HUES48 (cell line): ENCODE measurements at regions not wholly inside any gene's neighbourhood (a gene's known extent, or its start where the extent isn't known, plus 50 kb on each side); places are given as distances from the start of the nearest gene placed in this dataset.

Experiments
- H3K27ac ChIP-seq: one replicate; pipeline ENCODE4 v1.7.0; 2013; ENCODE audit warnings: low read depth, low read length, inconsistent platforms
- H3K27me3 ChIP-seq: 2 replicates; pipeline ENCODE4 v1.6.1; 2013; ENCODE audit warnings: mild to moderate bottlenecking, low read length; ENCODE audit not compliant: control insufficient read depth, insufficient read depth
- H3K36me3 ChIP-seq: 2 replicates; pipeline ENCODE4 v1.6.1; 2013; ENCODE audit warnings: low read length; ENCODE audit not compliant: control insufficient read depth, insufficient read depth
- H3K4me1 ChIP-seq: 2 replicates; pipeline ENCODE4 v1.6.1; 2013; ENCODE audit warnings: mild to moderate bottlenecking, low read length; ENCODE audit not compliant: control insufficient read depth, insufficient read depth
- H3K4me3 ChIP-seq: 2 replicates; pipeline ENCODE4 v1.5.1; 2013; ENCODE audit warnings: mild to moderate bottlenecking, low read depth, low read length
- H3K9ac ChIP-seq: 2 replicates; pipeline ENCODE4 v1.6.1; 2013; ENCODE audit warnings: mild to moderate bottlenecking, low read depth, low read length, moderate library complexity
- H3K9me3 ChIP-seq: 2 replicates; pipeline ENCODE4 v1.6.1; 2013; ENCODE audit warnings: low read length; ENCODE audit not compliant: control insufficient read depth, insufficient read depth

- Histone ChIP-seq H3K9me3 (no peaks in the 10 kb centered on the region), H3K4me1 (peaks cover 7% of the 10 kb centered on the region; the same call in 1 of the 2 replicates), H3K9ac (no peak overlapping the region), H3K27me3 (no peaks in the 10 kb centered on the region), H3K27ac (no peak overlapping the region), H3K4me3 (no peak overlapping the region), H3K36me3 (no peaks in the 10 kb centered on the region)
Measured at GRCh38 chr7:97373736-97374135, 256.2 kb downstream of the SDHAF3 start.

- no peaks in the 10 kb centered on the region for H3K9me3 ChIP-seq
- no peak overlapping the region for H3K27ac ChIP-seq
- H3K9ac ChIP-seq: no peak overlapping the region
- no peaks in the 10 kb centered on the region for H3K36me3 ChIP-seq
- H3K27me3 ChIP-seq: no peaks in the 10 kb centered on the region
- H3K4me3 ChIP-seq: no peak overlapping the region
- H3K4me1 ChIP-seq: no peaks in the 10 kb centered on the region
Measured at GRCh38 chr7:97377713-97378112, 260.2 kb downstream of the SDHAF3 start.

DNA sequence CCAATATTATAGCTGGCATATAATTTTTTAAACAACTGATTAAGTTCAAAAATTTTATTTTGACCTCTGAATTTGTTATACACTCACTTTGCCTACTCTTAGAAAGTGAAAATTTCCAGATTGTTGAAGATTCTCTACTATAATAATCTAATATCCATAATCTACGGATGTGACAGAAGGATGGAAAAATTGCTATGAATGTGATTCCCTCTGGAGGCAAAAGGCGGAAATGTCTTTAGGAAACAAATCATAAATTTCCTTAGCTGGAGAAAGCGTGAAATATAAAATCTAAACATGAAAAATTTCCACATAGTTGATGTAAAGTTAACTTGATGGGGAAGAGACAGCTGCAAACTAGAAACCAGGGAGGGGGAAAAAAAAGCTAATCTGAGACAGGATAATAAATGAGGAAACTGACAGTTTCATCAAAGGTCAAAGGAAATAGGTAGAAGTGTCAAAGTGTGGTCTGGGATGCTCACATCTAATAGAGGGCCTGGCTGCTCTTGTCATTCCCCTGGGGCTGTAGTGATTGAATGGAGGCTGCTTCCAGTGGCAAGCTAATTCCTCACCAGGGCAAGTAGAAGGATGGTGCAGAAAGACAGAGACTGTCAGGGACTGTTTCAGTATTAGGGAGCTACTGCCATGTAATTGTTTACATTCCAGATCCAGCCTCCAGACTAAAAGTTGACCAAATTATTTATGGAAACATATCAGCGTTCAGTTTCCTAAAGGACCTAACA lies 264.5 kb downstream of the SDHAF3 start:
- no peaks in the 10 kb centered on the region for H3K27me3 ChIP-seq
- no peaks in the 10 kb centered on the region for H3K9me3 ChIP-seq
- H3K27ac ChIP-seq: no peak overlapping the region
- no peak overlapping the region for H3K4me3 ChIP-seq
- no peaks in the 10 kb centered on the region for H3K4me1 ChIP-seq
- H3K36me3 ChIP-seq: no peaks in the 10 kb centered on the region
- no peak overlapping the region for H3K9ac ChIP-seq

GRCh38 chr7:97390052-97390451 lies 272.6 kb downstream of the SDHAF3 start:
- H3K27ac ChIP-seq: peak overlapping the region; percentile 5
- H3K9me3 ChIP-seq: no peaks in the 10 kb centered on the region
- H3K36me3 ChIP-seq: no peaks in the 10 kb centered on the region
- H3K4me1 ChIP-seq: no peaks in the 10 kb centered on the region
- no peak overlapping the region for H3K9ac ChIP-seq
- H3K4me3 ChIP-seq: no peak overlapping the region
- no peaks in the 10 kb centered on the region for H3K27me3 ChIP-seq

DNA sequence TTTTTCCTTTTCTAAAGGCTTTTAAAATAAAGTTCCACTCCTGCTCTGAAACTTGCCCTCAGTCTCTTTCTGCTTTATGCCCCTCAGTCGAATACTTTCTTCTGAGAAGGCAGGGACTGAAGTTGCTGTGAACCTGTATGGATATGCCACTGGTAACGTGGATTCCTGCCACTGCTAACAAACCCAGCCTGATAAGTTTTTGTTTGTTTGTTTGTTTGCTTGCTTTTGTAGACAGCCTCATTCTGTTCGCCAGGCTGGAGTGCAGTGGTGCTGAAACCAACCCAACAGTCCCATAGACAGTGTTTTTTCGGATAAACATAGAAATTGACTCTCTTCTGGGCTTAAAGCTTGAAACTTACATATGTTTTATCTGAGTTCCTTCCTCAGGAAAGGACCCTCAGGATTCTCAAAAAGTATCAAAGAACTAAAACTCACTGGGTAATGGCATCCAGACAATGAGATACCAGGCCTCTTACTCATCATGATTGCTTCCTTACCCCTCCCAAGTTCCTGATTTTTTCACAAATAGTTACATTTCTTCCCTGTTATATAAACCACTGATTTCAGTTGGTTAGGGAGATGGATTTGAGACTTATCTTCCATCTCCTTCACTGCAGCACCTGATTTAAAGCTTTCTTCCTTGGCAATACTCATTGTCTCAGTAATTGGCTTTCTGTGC lies 273.6 kb downstream of the SDHAF3 start:
- no peaks in the 10 kb centered on the region for H3K27me3 ChIP-seq
- no peaks in the 10 kb centered on the region for H3K9me3 ChIP-seq
- no peaks in the 10 kb centered on the region for H3K4me1 ChIP-seq
- no peak overlapping the region for H3K9ac ChIP-seq
- H3K36me3 ChIP-seq: no peaks in the 10 kb centered on the region
- peak overlapping the region; percentile 6 for H3K27ac ChIP-seq
- no peak overlapping the region for H3K4me3 ChIP-seq

DNA sequence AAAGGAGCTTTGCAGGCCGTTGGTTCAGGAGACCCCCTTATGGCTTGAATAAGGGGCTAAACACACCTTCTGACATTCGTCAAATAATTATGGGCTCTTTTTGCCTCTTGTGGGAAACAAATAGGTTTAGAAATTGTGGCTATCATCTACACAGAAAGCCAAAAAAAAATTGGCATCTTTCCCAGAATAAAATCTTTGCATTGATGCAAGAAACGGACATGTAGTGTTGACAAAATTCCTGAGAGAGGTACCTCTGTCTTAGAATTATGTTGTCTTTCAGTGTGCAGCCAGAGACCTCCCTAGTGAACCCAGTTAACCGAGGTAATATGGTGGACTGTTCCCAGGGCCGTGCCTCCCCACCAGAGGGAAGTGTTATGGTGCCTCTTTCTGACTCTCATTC lies 283.9 kb downstream of the SDHAF3 start:
- H3K27ac ChIP-seq: no peak overlapping the region
- no peak overlapping the region for H3K9ac ChIP-seq
- no peaks in the 10 kb centered on the region for H3K9me3 ChIP-seq
- H3K4me3 ChIP-seq: no peak overlapping the region
- H3K36me3 ChIP-seq: no peaks in the 10 kb centered on the region
- peaks cover 3% of the 10 kb centered on the region; the same call in 1 of the 2 replicates for H3K4me1 ChIP-seq
- no peaks in the 10 kb centered on the region for H3K27me3 ChIP-seq

DNA sequence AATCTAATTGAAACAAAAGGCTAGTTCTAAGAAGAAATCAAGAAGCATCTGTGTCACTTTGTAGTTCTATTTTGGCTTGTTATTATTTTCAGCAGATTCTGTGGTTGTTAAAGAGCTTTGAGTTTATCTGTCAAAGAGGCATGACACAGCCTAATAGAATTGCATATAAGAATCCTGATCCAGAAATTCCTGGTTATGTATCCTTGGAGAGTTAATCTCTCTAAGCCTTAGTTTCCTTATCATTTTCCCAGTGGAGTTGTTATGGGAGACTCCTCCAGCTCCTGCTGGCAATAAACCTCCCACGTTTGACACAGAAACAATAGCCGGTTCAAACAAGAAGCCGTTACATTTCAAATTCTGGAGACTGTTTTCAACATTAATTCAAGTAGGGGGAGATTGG lies 288.3 kb downstream of the SDHAF3 start:
- no peaks in the 10 kb centered on the region for H3K36me3 ChIP-seq
- H3K4me1 ChIP-seq: no peaks in the 10 kb centered on the region; the same call in 1 of the 2 replicates
- H3K9ac ChIP-seq: no peak overlapping the region
- no peak overlapping the region for H3K27ac ChIP-seq
- H3K27me3 ChIP-seq: no peaks in the 10 kb centered on the region
- no peak overlapping the region for H3K4me3 ChIP-seq
- no peaks in the 10 kb centered on the region for H3K9me3 ChIP-seq

DNA sequence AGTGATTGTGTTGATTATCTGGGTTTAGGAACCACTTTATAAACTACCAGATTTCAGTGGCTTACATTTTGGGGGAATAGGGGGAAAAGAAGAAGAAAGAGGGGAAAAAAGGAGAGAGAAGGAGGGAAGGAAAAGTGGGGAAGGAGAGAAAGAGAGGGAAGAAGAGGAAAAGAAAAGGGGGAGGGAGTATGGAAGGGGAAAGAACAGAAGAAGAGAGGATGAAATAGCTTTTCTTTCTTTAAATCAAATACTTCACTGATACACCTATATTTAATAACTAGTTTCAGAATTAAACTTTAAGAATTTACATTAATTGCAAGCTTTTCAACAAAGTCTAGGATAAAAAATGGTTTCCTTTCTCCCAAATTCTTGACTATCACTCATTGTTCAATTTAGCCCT lies 289.6 kb downstream of the SDHAF3 start:
- Histone ChIP-seq H3K4me1 (no peaks in the 10 kb centered on the region; the same call in 1 of the 2 replicates), H3K9me3 (no peaks in the 10 kb centered on the region), H3K4me3 (no peak overlapping the region), H3K36me3 (no peaks in the 10 kb centered on the region), H3K27ac (no peak overlapping the region), H3K27me3 (no peaks in the 10 kb centered on the region), H3K9ac (no peak overlapping the region)

- H3K9me3 ChIP-seq: no peaks in the 10 kb centered on the region
- no peak overlapping the region for H3K9ac ChIP-seq
- H3K27me3 ChIP-seq: no peaks in the 10 kb centered on the region
- H3K4me1 ChIP-seq: no peaks in the 10 kb centered on the region; the same call in 1 of the 2 replicates
- H3K4me3 ChIP-seq: no peak overlapping the region
- no peak overlapping the region for H3K27ac ChIP-seq
- H3K36me3 ChIP-seq: no peaks in the 10 kb centered on the region
Measured at GRCh38 chr7:97409346-97409745, 291.8 kb downstream of the SDHAF3 start.

- no peaks in the 10 kb centered on the region; the same call in 1 of the 2 replicates for H3K9me3 ChIP-seq
- H3K36me3 ChIP-seq: no peaks in the 10 kb centered on the region
- H3K9ac ChIP-seq: no peak overlapping the region
- no peaks in the 10 kb centered on the region for H3K27me3 ChIP-seq
- H3K4me1 ChIP-seq: no peaks in the 10 kb centered on the region
- H3K4me3 ChIP-seq: no peak overlapping the region
- H3K27ac ChIP-seq: no peak overlapping the region
Measured at GRCh38 chr7:97418312-97418711, 300.8 kb downstream of the SDHAF3 start.

- Histone ChIP-seq H3K9ac (no peak overlapping the region), H3K36me3 (no peaks in the 10 kb centered on the region), H3K4me3 (no peak overlapping the region), H3K27me3 (no peaks in the 10 kb centered on the region), H3K27ac (no peak overlapping the region), H3K4me1 (no peaks in the 10 kb centered on the region), H3K9me3 (no peaks in the 10 kb centered on the region; the same call in 1 of the 2 replicates)
Measured at GRCh38 chr7:97419898-97420297, 302.4 kb downstream of the SDHAF3 start.
